ENCODE measurements at regions not wholly inside any gene's neighbourhood (a gene's known extent, or its start where the extent isn't known, plus 50 kb on each side); places are given as distances from the start of the nearest gene placed in this dataset.

- no peak for TF ChIP-seq EZH2 (IDR thresholded peaks at IDR 0.05; ENCODE audit: low read length, unreplicated experiment)
- TF ChIP-seq CTCF (conservative IDR thresholded peaks at IDR 0.05; ENCODE audit: low read depth, low read length) = no peak
- no peak for TF ChIP-seq EZH2phosphoT487 (IDR thresholded peaks at IDR 0.05; ENCODE audit: borderline replicate concordance, low read length)
Measured at GRCh38 chr10:130254243-130254642, 118.1 kb downstream of the GLRX3 start.
